Neutrophil (primary cell): ENCODE measurements at regions not wholly inside any gene's neighbourhood (a gene's known extent, or its start where the extent isn't known, plus 50 kb on each side); places are given as distances from the start of the nearest gene placed in this dataset.

Experiments
- H3K27ac ChIP-seq: fragments of 200-600 bp; sonication (generic); 2 replicates; pipeline ENCODE4 v1.5.1; 2016; ENCODE audit warnings: mild to moderate bottlenecking, moderate library complexity
- H3K27me3 ChIP-seq: fragments of 200-600 bp; sonication (generic); 2 replicates; pipeline ENCODE4 v1.6.0; 2016; ENCODE audit warnings: mild to moderate bottlenecking
- H3K36me3 ChIP-seq: fragments of 200-600 bp; sonication (generic); 2 replicates; pipeline ENCODE4 v1.5.1; 2017
- H3K4me1 ChIP-seq, 2 experiments: fragments of 200-600 bp in 1 of 2; sonication (generic) in 1 of 2; 1 replicate in 1 of 2; 2 replicates in 1 of 2; pipeline versions ENCODE4 v1.5.1 to v1.6.1; 2013 to 2016; ENCODE audit warnings: low read depth in 1 of 2, low read length in 1 of 2, mild to moderate bottlenecking in 1 of 2, moderate library complexity in 1 of 2; ENCODE audit not compliant: control insufficient read depth in 1 of 2, insufficient read depth in 1 of 2
- H3K4me3 ChIP-seq, 2 experiments: fragments of 200-600 bp in 1 of 2; sonication (generic) in 1 of 2; 1 replicate in 1 of 2; 2 replicates in 1 of 2; pipeline ENCODE4 v1.5.1; 2013 to 2016; ENCODE audit warnings: low read depth in 1 of 2, low read length in 1 of 2, mild to moderate bottlenecking in 1 of 2, moderate library complexity in 1 of 2
- H3K9me3 ChIP-seq: fragments of 200-600 bp; sonication (generic); 2 replicates; pipeline ENCODE4 v1.5.1; 2016
- CTCF ChIP-seq: fragments of 200-600 bp; sonication (generic); IDR thresholded peaks from 2 replicates; pipeline ENCODE4 v1.5.1; 2016; ENCODE audit warnings: antibody characterized with exemption

- H3K36me3 ChIP-seq = no peaks in the 10 kb centered on the region
- H3K9me3 ChIP-seq = no peaks in the 10 kb centered on the region
- no peaks in the 10 kb centered on the region for H3K27me3 ChIP-seq
- H3K4me1 ChIP-seq = no peaks in the 10 kb centered on the region
- H3K27ac ChIP-seq = no peak overlapping the region
- no peak overlapping the region for H3K4me3 ChIP-seq
- TF ChIP-seq CTCF = no peak
Observed at GRCh38 chr4:131613086-131613823, 1535.8 kb upstream of the PCDH10 start.

GRCh38 chr4:131613824-131614216 lies 1535.3 kb upstream of the PCDH10 start:
- H3K27me3 ChIP-seq = no peaks in the 10 kb centered on the region
- no peak overlapping the region for H3K4me3 ChIP-seq
- TF ChIP-seq CTCF = no peak
- no peaks in the 10 kb centered on the region for H3K4me1 ChIP-seq
- no peaks in the 10 kb centered on the region for H3K36me3 ChIP-seq
- no peaks in the 10 kb centered on the region for H3K9me3 ChIP-seq
- H3K27ac ChIP-seq = no peak overlapping the region

GRCh38 chr4:131632877-131633276 lies 1516.2 kb upstream of the PCDH10 start:
- H3K27me3 ChIP-seq = no peaks in the 10 kb centered on the region
- no peaks in the 10 kb centered on the region for H3K36me3 ChIP-seq
- H3K27ac ChIP-seq = no peak overlapping the region
- H3K9me3 ChIP-seq = no peaks in the 10 kb centered on the region
- H3K4me3 ChIP-seq = no peak overlapping the region
- no peaks in the 10 kb centered on the region for H3K4me1 ChIP-seq
- TF ChIP-seq CTCF = no peak

GRCh38 chr4:131635191-131635590 lies 1513.9 kb upstream of the PCDH10 start:
- Histone ChIP-seq H3K27ac (no peak overlapping the region), H3K9me3 (no peaks in the 10 kb centered on the region), H3K36me3 (no peaks in the 10 kb centered on the region), H3K4me1 (no peaks in the 10 kb centered on the region), H3K27me3 (no peaks in the 10 kb centered on the region), H3K4me3 (no peak overlapping the region)
- no peak for TF ChIP-seq CTCF

- TF ChIP-seq CTCF = no peak
- Histone ChIP-seq H3K9me3 (no peaks in the 10 kb centered on the region), H3K27me3 (no peaks in the 10 kb centered on the region), H3K4me1 (no peaks in the 10 kb centered on the region), H3K4me3 (no peak overlapping the region), H3K27ac (no peak overlapping the region), H3K36me3 (no peaks in the 10 kb centered on the region)
Observed at GRCh38 chr4:131638781-131639180, 1510.3 kb upstream of the PCDH10 start.
